Liver (tissue), 3 donors: ENCODE measurements at regions not wholly inside any gene's neighbourhood (a gene's known extent, or its start where the extent isn't known, plus 50 kb on each side); places are given as distances from the start of the nearest gene placed in this dataset.

Experiments
- HNF4G ChIP-seq: IDR thresholded peaks from 2 replicates; pipeline ENCODE4 v1.6.1; 2016; ENCODE audit warnings: antibody characterized with exemption
- JUND ChIP-seq, 2 donors: IDR thresholded peaks; 2 replicates each; pipeline ENCODE4 v1.6.1; 2016; ENCODE audit warnings: antibody characterized with exemption in 2 of 2
- RAD21 ChIP-seq, 2 donors: IDR thresholded peaks; 2 replicates each; pipeline ENCODE4 v1.6.1; 2016; ENCODE audit warnings: antibody characterized with exemption in 2 of 2, mild to moderate bottlenecking in 2 of 2
- REST ChIP-seq: IDR thresholded peaks from 2 replicates; pipeline ENCODE4 v1.6.1; 2016; ENCODE audit warnings: antibody characterized with exemption, mild to moderate bottlenecking
- SP1 ChIP-seq: IDR thresholded peaks from 2 replicates; pipeline ENCODE4 v1.6.1; 2018; ENCODE audit warnings: antibody characterized with exemption, mild to moderate bottlenecking
- TF ChIP-seq, protein P1 (sequence below): fragments of 150-350 bp; IDR thresholded peaks from 2 replicates; pipeline ENCODE4 v1.5.1; 2017; ENCODE audit warnings: improper control_type of control experiment, low read depth, low read length; ENCODE audit not compliant: missing input control
- donor health status: healthy.
- donor health status: healthy.

GRCh38 chr2:106294182-106294581 is 100.1 kb upstream of the UXS1 start:
- no peak for TF ChIP-seq JUND (IDR thresholded peaks at IDR 0.05)
- TF ChIP-seq, protein P1, sequence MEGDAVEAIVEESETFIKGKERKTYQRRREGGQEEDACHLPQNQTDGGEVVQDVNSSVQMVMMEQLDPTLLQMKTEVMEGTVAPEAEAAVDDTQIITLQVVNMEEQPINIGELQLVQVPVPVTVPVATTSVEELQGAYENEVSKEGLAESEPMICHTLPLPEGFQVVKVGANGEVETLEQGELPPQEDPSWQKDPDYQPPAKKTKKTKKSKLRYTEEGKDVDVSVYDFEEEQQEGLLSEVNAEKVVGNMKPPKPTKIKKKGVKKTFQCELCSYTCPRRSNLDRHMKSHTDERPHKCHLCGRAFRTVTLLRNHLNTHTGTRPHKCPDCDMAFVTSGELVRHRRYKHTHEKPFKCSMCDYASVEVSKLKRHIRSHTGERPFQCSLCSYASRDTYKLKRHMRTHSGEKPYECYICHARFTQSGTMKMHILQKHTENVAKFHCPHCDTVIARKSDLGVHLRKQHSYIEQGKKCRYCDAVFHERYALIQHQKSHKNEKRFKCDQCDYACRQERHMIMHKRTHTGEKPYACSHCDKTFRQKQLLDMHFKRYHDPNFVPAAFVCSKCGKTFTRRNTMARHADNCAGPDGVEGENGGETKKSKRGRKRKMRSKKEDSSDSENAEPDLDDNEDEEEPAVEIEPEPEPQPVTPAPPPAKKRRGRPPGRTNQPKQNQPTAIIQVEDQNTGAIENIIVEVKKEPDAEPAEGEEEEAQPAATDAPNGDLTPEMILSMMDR, result no peak
- no peak for TF ChIP-seq RAD21 (IDR thresholded peaks at IDR 0.05)
- no peak for TF ChIP-seq HNF4G
- TF ChIP-seq REST, result no peak
- no peak for TF ChIP-seq SP1
